Skin epidermis (tissue), 12 donors: ENCODE measurements at regions not wholly inside any gene's neighbourhood (a gene's known extent, or its start where the extent isn't known, plus 50 kb on each side); places are given as distances from the start of the nearest gene placed in this dataset.

Experiments used
- H3K27ac ChIP-seq, 21 experiments: fragments of 200-600 bp; sonication (generic) in 11 of 21; one replicate each; pipeline ENCODE4 v1.5.0; 2020; ENCODE audit warnings: mild to moderate bottlenecking in 3 of 21, inconsistent platforms in 2 of 21, moderate library complexity in 2 of 21
- H3K4me3 ChIP-seq, 7 experiments: fragments of 200-600 bp; sonication (generic) in 2 of 7; one replicate each; pipeline ENCODE4 v1.5.0; 2020; ENCODE audit warnings: inconsistent platforms in 2 of 7, mild to moderate bottlenecking in 2 of 7, moderate library complexity in 1 of 7

DNA sequence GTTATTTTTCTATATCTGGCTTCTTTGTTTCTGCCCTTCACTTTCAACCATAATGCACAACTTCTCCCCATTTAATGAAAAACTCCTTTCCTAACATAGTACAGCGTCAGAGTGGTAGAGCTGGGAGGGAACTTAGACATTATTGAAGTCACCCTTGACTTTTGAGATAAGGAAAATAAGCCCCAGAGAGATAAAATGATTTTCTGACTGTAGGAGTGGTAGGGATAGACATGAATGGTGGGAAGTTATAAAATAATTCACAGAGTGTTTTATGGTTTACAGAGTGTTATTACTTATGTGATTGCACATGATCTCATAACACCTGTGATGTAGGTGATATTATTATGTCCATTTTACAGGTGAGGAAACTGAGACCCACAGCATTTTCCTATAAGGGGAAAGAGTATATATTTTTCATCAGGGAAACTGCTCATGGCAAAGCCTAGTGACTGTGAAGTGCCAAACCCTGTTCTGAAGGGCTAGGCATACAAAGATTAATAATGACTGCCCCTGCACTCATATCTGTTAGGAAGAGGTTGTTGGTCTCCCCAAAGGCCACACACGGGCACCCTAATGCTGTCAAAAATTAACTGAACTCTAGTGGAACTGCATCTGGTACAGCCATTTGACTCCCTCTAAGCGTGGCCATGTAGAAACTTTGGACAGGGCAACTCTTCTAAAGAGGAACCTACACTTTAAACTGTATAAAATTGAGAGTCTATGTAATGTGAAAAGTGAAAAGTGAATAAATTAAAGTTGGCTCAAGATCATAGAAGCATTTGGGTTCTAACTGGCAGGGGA lies 61.1 kb upstream of the PICALM start:
- no peak overlapping the region for H3K4me3 ChIP-seq
- no peak overlapping the region for H3K27ac ChIP-seq

DNA sequence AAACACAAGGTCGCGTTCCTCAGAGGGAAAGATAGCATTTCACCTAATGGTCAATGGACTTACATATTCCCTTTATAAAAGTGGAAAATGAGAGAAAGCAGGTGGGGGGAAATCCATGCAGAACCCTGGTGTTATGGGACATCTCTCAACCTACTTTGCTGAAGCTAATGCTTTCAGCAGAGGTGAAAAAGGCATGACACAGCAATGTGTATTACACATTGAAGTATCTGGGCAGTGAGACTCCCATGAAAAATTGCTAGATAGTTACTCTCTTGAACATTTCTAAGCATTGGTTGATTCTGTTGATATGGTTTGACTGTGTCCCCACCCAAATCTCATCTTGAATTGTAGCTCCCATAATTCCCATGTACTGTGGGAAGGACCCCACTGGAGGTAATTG lies 60.0 kb upstream of the PICALM start:
- Histone ChIP-seq H3K27ac (no peak overlapping the region), H3K4me3 (no peak overlapping the region)

DNA sequence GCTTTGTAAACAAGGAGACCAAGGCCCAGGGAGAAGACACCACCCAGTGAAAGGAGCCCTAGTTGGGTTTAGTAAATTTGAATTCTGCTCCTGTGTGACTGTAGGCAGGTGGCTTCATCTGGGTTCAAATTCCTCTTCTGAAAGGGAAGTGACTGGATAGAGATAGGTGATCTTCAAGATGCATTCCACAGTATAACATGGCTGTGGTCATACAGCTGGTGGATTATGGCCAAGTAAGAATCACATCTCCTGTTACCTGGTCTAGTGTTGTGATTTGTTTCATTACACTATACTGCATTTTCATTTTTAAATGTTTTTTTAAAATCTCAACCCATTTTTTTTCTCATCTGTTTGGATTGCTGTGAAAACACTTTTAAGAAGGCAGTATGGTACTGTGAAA lies 58.0 kb upstream of the PICALM start:
- H3K27ac ChIP-seq, result no peak overlapping the region
- H3K4me3 ChIP-seq, result no peak overlapping the region

DNA sequence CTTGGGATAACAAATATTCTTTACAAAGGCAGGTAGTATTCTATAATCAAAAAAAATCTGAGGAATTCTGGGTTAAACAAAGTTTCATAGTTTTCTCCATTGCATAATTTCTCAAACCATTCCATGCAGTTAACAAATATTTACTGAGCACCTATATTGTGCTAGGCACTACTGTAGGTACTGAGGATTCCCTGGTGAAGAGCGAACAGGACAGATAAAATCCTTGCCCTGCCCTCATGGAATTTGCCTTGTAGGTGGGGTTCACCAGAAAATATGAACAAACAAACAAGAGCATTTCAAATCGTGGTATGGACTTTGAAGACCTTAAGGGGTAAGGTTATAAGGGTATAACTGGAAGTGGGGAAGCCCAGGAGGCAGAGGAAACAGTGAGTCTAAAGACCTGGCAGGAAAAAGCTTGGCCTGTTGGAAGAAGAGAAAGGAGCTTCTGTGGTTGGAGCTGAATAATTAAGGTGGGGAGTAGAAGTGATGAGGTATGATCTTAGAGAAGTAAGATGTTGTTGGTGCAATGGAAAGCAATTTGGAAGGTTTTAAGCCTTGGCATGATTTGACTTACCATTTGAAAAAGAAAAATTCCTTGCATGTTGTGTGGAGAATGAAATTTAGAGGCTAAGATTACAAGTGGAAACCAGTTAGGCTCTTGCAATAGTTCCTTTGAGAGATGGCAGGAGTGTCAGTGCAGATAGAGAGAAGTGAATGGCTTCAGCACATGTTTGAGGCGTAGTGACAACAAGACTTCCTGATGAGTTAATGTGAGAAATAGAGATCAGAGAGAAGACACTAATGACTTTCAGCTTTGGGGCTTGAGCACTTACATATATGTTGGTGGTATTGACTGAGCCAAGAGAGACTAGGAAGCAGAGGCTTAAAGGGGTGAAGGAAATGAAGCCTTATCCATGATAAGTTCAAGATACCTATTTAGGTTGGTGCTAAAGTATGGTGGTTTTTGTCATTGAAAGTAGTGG lies 55.7 kb upstream of the PICALM start:
- Histone ChIP-seq H3K27ac (no peak overlapping the region), H3K4me3 (no peak overlapping the region)

DNA sequence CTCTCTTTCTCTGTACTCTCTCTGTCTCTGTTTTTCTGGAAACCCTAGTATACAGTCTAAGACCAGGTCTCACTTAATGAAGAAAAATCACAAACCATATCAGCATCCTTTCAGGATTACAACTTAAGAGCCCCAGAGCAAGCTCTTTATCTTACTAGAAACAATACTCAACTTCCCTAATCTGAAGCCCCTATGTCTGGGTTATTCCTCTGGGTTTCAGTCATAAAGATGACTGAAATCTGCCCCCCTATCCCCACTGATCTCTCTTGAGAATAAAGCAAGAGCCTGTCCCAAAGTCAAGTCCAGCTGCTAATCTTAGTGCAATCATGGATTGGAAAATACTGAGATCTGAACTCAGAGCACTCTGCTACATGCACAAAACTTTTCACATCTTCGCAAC lies 53.9 kb upstream of the PICALM start:
- Histone ChIP-seq H3K27ac (no peak overlapping the region), H3K4me3 (no peak overlapping the region)

DNA sequence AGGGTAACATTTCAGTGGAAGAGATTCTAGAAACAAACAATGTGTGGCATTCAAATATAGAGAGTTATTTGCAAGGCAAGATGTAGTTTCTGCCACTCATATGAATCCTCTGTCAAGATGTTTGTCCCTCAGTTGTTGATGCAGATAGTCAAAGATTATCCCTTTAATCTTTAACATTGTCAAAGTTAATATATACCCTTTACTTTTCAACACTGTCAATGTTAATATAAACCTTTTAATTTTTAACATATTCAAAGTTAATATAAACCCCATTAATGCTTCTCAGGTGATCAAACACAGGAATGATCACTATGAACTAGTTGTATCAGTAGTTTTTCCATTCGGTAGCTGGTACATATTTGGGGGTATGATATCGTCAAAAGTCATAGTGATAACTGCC lies 51.9 kb upstream of the PICALM start:
- no peak overlapping the region for H3K4me3 ChIP-seq
- no peak overlapping the region for H3K27ac ChIP-seq

DNA sequence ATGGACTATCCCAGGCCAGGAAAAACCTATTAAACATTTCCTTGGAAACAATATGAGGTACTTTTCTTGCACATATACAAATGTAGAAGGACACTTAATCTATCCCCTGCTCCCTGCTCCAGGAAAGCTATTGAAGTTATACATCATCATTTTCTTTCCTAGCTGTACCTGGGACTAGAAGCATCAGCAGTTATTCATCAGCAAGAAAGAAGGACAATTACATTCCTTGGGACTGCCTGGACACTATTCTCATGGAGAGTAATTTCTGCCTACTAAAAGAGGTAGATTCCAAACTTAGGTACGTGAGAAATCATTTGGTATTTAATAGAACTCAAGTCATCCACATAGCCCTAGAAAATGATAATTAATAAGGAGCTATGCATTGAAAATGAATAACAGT lies 51.0 kb upstream of the PICALM start:
- Histone ChIP-seq H3K27ac (no peak overlapping the region), H3K4me3 (no peak overlapping the region)

DNA sequence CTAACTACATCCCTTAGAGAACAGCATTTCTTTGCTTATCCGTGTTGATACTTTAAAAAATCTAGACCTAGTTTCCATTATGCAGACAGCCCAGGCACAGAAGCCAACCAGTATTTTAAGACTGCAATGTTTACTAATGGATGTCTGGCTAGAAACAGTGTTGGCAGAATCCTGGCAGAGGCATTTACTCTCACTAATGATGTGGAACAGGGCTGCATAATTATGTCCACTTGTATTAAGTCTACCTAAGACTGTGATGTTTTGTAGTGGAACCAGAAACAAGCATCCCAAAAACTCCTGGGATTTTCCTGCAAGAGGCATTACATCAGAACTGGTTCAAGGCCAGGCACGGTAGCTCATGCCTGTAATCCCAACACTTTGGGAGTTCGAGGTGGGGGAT lies 50.2 kb upstream of the PICALM start:
- H3K27ac ChIP-seq, result no peak overlapping the region
- H3K4me3 ChIP-seq, result no peak overlapping the region
